Activated B cell treated with CpG ODN at 0.5 μM for 24 hours (primary cell): ENCODE measurements at regions not wholly inside any gene's neighbourhood (a gene's known extent, or its start where the extent isn't known, plus 50 kb on each side); places are given as distances from the start of the nearest gene placed in this dataset.

Experiments used
- ATAC-seq: fragments of 200-7000 bp; cut with Tn5 transposase; one replicate; pipeline ENCODE4 v1.10.0; 2021; ENCODE audit warnings: low read depth, mild to moderate bottlenecking, moderate library complexity
- CTCF ChIA-PET: fragments of 350-600 bp; sonication (Branson Sonifier 250); formaldehyde crosslinking; loops from one replicate; lab custom pipeline; 2021; ENCODE audit warnings: antibody characterized with exemption; lab: Charles Lee
- POLR2A ChIA-PET: fragments of 350-600 bp; sonication (Branson Sonifier 250); formaldehyde crosslinking; loops from one replicate; lab custom pipeline; 2021; ENCODE audit warnings: antibody characterized with exemption; lab: Charles Lee
- DNase-seq: peaks from one replicate; pipeline ENCODE4 v3.0.0; 2022
- H3K27ac Mint-ChIP-seq: one replicate; pipeline ENCODE4 v1.8.0; 2020; ENCODE audit warnings: mixed read lengths
- H3K27me3 Mint-ChIP-seq: one replicate; pipeline ENCODE4 v1.8.0; 2021; ENCODE audit warnings: mixed read lengths
- H3K36me3 Mint-ChIP-seq: one replicate; pipeline ENCODE4 v1.8.0; 2021; ENCODE audit warnings: low read depth, mixed read lengths
- H3K4me1 Mint-ChIP-seq: one replicate; pipeline ENCODE4 v1.8.0; 2021; ENCODE audit warnings: mixed read lengths
- H3K4me3 Mint-ChIP-seq: one replicate; pipeline ENCODE4 v1.8.0; 2020; ENCODE audit warnings: mild to moderate bottlenecking, mixed read lengths
- H3K9me3 Mint-ChIP-seq: one replicate; pipeline ENCODE4 v1.8.0; 2020; ENCODE audit warnings: mixed read lengths
- CTCF ChIP-seq: fragments of 200-600 bp; IDR thresholded peaks from one replicate; pipeline ENCODE4 v1.8.0; 2022; ENCODE audit warnings: antibody characterized with exemption, mild to moderate bottlenecking
- intact Hi-C: fragments of 100-400 bp; cut with micrococcal nuclease; formaldehyde crosslinking; loops from one replicate; pipeline ENCODE4 v1.15.1; 2024

DNA sequence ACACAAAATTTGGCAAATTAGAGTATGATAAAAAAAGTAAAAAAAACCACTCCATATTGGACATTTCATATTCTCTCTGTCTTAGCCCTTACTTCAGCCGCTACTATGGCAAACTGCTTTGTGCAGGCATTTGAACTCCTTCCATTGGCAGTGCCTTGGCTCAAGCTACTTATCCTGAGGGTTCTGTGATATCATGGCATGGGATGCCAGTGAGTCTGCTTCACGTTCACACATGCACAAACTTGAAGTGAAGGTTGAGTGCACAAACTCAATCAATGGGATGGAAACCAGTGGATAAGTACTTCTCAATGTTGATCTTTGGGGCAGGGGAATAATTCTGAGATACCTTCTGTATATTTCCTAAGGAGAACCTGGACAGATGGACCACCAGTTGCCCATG, 117.2 kb downstream of the IL20RB start:
- ATAC-seq, result no peak
- no peak overlapping the region for H3K4me3 Mint-ChIP-seq
- H3K36me3 Mint-ChIP-seq, result no peaks in the 10 kb centered on the region
- DNase-seq, result no peak
- intact Hi-C loops, result no loop called here
- peaks cover 21% of the 10 kb centered on the region for H3K27me3 Mint-ChIP-seq
- no peak for TF ChIP-seq CTCF
- H3K27ac Mint-ChIP-seq, result no peak overlapping the region
- POLR2A ChIA-PET, result no interaction called here
- no peaks in the 10 kb centered on the region for H3K4me1 Mint-ChIP-seq
- CTCF ChIA-PET, result no interaction called here
- peaks cover under 1% of the 10 kb centered on the region for H3K9me3 Mint-ChIP-seq

DNA sequence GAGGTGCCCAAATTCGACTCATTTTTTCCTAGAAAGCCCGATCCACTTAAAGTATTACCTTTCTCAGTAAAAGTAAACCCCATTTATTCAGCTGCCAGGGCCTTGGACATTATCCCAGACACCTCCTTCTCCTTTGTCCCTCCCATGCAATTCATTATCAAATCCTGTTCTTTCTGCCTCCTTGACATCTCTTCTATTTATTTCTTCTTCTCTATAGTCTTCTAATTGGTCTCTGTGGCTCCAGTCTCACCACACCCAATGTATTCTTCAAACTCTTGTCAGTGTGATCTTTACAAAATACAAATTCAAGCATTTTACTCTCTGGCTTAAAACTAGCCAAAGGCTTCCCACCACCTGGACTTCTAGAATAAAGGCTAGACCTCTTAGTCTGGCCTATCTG, 120.3 kb downstream of the IL20RB start:
- H3K27me3 Mint-ChIP-seq, result peaks cover 13% of the 10 kb centered on the region
- ChIA-PET POLR2A (no interaction called here), CTCF (no interaction called here)
- no peak for ATAC-seq
- H3K9me3 Mint-ChIP-seq, result no peaks in the 10 kb centered on the region
- no peak for DNase-seq
- no peak overlapping the region for H3K4me3 Mint-ChIP-seq
- no peak overlapping the region for H3K27ac Mint-ChIP-seq
- intact Hi-C loops, result no loop called here
- H3K36me3 Mint-ChIP-seq, result no peaks in the 10 kb centered on the region
- H3K4me1 Mint-ChIP-seq, result no peaks in the 10 kb centered on the region
- no peak for TF ChIP-seq CTCF

DNA sequence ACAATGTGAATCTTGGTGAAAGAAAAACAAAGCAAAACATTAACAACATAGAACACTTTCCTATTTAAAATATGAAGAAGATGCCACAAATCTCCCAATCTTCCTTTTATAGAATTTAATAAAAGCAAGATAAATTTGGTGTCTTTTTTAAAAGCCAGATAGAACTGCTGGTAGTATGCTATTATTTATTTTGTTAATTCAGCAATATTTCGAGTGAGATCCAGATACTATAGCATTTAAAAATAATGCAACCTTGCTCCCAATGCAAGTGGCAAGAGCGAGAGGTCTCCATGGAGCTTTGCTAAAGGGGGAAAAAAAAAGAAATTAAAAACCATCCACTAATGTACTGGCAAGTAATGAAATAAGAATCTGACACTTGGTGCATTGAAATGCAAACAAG, 121.8 kb downstream of the IL20RB start:
- Mint-ChIP-seq H3K9me3 (no peaks in the 10 kb centered on the region), H3K4me3 (no peak overlapping the region), H3K4me1 (no peaks in the 10 kb centered on the region), H3K27me3 (peaks cover 9% of the 10 kb centered on the region), H3K27ac (no peak overlapping the region), H3K36me3 (no peaks in the 10 kb centered on the region)
- no peak for TF ChIP-seq CTCF
- intact Hi-C loops, result no loop called here
- ChIA-PET POLR2A (no interaction called here), CTCF (no interaction called here)
- ATAC-seq, result no peak
- DNase-seq, result no peak

DNA sequence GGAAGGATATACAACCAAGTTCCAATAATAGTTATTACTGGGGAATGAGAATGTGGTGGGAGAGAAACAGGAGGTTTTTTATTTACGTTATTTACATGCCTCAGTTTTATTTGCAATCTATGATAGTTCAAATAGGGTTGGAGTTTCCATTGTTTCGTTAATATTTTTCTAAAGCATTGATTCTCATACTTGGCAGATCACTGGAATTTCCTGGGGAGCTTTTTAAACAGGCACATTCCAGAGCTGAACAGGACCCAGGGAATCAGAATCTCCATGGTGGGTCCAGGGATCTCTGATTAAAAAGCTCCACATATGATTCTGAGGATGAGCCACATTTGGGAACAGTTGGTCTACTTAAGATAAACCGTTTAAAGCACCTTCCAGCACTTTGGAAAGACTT, 123.9 kb downstream of the IL20RB start:
- no peak for TF ChIP-seq CTCF
- ChIA-PET POLR2A (no interaction called here), CTCF (interaction anchor here (1.4 kb wide), 1 partner anchor 9 kb away, joined by 3 read pairs; no protein-coding TSS in a partner anchor)
- Mint-ChIP-seq H3K4me3 (no peak overlapping the region), H3K27ac (no peak overlapping the region), H3K9me3 (no peaks in the 10 kb centered on the region), H3K4me1 (no peaks in the 10 kb centered on the region), H3K27me3 (peaks cover 4% of the 10 kb centered on the region), H3K36me3 (no peaks in the 10 kb centered on the region)
- intact Hi-C loops, result no loop called here
- no peak for ATAC-seq
- DNase-seq, result no peak

DNA sequence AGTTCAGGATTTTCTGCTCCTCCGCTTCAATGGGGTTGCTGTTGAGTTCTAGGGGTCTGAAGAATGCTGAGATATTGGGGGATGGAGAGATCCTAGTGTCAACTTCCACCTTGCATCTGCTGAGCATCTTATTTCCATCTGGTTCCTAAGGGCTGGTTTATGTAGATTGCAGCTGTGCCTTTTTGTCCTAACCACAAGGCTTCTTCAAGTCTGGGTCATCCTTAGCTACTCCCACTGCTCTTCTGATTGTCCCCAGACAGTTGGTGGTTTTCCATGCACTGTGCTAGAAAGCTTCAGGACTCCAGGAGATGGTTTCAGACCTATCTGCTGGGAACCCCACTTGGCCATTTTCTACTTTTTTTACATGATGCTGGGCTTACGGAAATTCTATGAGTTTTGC, 125.0 kb downstream of the IL20RB start:
- H3K4me3 Mint-ChIP-seq, result no peak overlapping the region
- POLR2A ChIA-PET, result no interaction called here
- ATAC-seq, result no peak
- TF ChIP-seq CTCF, result no peak
- H3K4me1 Mint-ChIP-seq, result no peaks in the 10 kb centered on the region
- DNase-seq, result no peak
- no peak overlapping the region for H3K27ac Mint-ChIP-seq
- H3K36me3 Mint-ChIP-seq, result no peaks in the 10 kb centered on the region
- peaks cover 4% of the 10 kb centered on the region for H3K27me3 Mint-ChIP-seq
- no peaks in the 10 kb centered on the region for H3K9me3 Mint-ChIP-seq
- intact Hi-C loops, result no loop called here
- CTCF ChIA-PET, result no interaction called here
